NCI-H2171 (cell line): ENCODE measurements at regions not wholly inside any gene's neighbourhood (a gene's known extent, or its start where the extent isn't known, plus 50 kb on each side); places are given as distances from the start of the nearest gene placed in this dataset.

ENCODE experiments used
- DNase-seq: peaks from one replicate; lab custom pipeline; 2025; lab: John Stamatoyannopoulos, UW

- DNase-seq = no peak
Measured at GRCh38 chr12:27179400-27180214, 64.5 kb upstream of the STK38L start.

GRCh38 chr12:27180906-27181505 lies 63.1 kb upstream of the STK38L start:
- no peak for DNase-seq

GRCh38 chr12:27183342-27183741 lies 60.7 kb upstream of the STK38L start:
- DNase-seq = no peak

GRCh38 chr12:27185234-27186021 lies 58.7 kb upstream of the STK38L start:
- no peak for DNase-seq

DNA sequence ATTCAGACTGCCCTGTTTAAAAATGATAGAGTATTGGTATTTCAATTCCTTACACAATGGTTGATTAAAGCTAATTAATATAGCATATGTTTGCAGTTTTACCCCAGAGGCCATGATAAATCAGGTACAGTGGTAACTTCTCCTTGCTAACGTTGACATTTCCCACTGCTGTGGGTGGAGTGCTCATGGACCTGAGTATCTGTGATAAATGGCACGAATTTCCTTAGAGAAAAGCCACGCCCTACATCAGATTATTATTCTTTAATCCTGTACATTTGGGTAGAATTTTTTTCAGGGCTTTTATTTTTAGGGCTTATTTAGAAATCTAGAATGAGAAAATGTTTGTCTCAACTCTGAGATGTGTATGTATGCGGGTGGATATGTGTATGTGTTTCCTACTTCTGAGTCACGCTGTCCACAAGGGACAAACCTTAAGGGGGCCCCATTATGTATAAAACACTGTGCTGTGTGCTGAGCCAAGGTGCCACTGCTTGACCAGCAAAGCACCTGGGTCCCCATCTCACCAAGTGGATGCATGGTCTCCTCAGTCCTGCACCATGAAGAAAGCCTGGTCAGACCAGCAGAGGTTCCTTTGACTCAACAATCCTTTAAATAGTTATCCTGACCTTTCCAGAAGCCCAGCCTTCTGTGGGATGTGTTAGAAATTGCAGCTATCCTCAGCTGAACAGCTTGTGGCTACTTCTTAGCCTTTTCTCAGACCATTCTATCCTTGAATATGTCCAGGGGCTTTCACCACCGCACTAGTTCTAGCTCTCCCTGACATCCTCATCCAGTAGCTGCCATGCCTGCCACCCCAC lies 57.9 kb upstream of the STK38L start:
- DNase-seq = no peak

- DNase-seq = no peak
Measured at GRCh38 chr12:27187697-27188096, 56.4 kb upstream of the STK38L start.

DNA sequence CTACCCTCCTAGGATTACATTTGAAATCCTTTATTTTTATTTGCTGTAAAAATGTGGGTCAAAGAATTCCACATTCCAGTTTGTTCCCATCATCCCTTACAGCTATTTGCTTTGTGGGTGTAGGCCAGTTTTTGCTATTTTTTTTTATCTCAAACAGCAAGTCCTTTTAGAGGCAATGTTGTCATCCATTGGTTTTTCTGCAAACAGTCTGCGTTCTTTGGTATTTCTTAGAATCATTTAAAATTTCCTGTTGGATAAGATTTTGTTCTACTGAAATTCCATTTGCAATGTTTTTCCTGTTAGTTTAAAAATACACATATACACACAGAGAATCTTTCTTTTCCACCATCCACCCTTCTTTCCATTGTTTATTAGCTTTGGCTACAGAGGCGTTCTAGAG lies 53.3 kb upstream of the STK38L start:
- DNase-seq = no peak

DNA sequence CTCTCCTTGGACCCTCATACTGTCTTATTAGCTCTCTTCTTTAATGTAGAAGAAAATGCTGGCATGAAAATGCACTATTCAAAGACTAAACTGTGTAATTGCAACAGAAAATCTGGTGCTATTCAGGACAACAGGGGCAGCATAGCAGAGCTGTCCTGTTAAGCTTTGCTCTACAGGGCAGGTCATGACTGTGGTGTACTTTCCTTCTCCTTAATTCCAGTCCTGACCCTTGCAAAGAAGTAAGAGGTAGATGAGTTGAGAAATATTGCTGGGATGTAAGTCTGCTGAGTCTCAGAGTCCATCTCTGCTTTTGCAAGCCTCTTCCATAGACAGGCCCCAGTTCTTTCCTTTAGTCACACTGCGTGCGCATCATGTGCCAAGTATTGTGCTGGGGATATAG lies 52.6 kb upstream of the STK38L start:
- no peak for DNase-seq

- DNase-seq = no peak
Measured at GRCh38 chr12:27192118-27192802, 51.8 kb upstream of the STK38L start.

- no peak for DNase-seq
Measured at GRCh38 chr12:27193106-27193505, 51.0 kb upstream of the STK38L start.

DNA sequence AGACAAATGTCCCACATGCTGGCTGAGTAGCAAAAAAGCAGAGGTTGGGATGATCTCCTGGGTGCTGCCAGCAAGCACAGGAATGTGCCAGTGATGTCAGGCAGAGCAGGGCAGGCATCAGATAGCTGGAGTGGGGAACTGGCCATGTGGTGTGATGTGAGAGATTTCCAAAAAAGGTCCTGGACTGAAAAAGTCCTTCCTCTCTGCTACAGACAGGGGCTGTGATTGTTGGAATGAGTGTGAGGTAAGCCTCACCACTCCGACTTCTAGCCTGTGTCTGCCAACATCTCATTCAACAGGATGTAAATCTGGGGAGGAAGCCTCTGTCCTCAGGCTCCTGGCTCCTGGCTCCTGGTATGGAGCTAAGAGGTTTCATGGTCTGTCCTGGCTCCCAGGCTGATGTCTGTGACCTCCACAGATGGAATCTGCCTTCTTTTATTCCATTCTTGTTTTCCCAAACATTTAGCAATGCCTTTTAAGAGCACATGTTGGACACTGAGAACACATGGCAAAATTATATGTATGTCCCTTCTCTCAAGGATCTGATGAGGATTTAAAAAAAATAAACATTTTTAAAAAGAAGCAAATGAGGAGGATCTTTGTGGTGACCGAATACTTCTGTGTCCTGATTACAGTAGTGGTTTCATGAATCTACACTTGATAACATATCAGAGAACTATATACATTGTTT lies 50.1 kb upstream of the STK38L start:
- DNase-seq = no peak
